ENCODE measurements at regions not wholly inside any gene's neighbourhood (a gene's known extent, or its start where the extent isn't known, plus 50 kb on each side); places are given as distances from the start of the nearest gene placed in this dataset.

DNA sequence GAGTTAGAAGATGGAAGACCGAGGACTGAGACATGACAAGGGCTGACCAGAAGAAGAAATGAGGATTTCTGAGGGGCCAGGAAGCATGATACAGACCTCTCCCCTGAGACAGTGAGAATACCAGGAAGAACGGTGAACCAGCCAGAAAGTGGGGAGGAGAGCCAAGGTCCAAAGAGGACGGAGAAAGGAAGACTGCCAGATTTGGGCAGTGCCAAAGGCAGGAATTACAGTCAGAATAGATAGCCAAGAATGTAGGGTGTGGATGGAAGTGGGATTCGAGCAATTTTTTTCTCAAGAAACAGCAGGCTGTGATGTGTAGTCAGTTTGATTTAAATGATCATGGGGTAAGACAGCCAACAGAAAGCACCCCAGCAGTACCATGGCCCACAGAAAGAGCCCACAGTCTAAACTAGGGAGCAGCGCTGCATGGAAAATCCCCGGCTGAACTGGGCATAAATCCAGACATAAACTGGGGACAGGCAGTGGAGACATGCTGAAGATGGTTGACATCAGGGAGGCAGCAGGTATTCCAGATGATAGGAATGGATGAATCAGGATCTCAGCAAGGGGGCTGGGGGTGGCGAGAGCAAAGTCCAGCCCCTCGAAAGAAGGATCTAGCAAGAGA is 67.3 kb upstream of the BARX2 start:
- H3K9me2 ChIP-seq (ENCODE audit: insufficient read depth), result no peaks in the 10 kb centered on the region
- H3K27me3 ChIP-seq (ENCODE audit: insufficient read depth), result no peaks in the 10 kb centered on the region
- no peak overlapping the region for H3K4me3 ChIP-seq
- DNase-seq (ENCODE audit: low spot score) (no peak), ATAC-seq (no peak)
- peaks cover 5% of the 10 kb centered on the region for H3K4me1 ChIP-seq (ENCODE audit: insufficient read depth)
- no peak overlapping the region for H3K4me2 ChIP-seq
- TF ChIP-seq JUNB (IDR thresholded peaks at IDR 0.05; ENCODE audit: unreplicated experiment) (no peak), EZH2phosphoT487 (IDR thresholded peaks at IDR 0.05; ENCODE audit: unreplicated experiment) (no peak), POLR2AphosphoS5 (IDR thresholded peaks at IDR 0.05; ENCODE audit: low read depth) (no peak), ZNF114 (CRISPR knock-in tag; IDR thresholded peaks at IDR 0.05) (no peak), EZH2 (IDR thresholded peaks at IDR 0.05; ENCODE audit: low read depth, unreplicated experiment) (no peak), STAT1 (IDR thresholded peaks at IDR 0.05; ENCODE audit: unreplicated experiment) (no peak), ZNF331 (CRISPR knock-in tag; IDR thresholded peaks at IDR 0.05; ENCODE audit: low read depth) (no peak), CREB1 (CRISPR knock-in tag; IDR thresholded peaks at IDR 0.05; ENCODE audit: low read depth) (no peak), NANOG (IDR thresholded peaks at IDR 0.05; ENCODE audit: borderline replicate concordance) (no peak)
- TF ChIP-seq, protein P1, sequence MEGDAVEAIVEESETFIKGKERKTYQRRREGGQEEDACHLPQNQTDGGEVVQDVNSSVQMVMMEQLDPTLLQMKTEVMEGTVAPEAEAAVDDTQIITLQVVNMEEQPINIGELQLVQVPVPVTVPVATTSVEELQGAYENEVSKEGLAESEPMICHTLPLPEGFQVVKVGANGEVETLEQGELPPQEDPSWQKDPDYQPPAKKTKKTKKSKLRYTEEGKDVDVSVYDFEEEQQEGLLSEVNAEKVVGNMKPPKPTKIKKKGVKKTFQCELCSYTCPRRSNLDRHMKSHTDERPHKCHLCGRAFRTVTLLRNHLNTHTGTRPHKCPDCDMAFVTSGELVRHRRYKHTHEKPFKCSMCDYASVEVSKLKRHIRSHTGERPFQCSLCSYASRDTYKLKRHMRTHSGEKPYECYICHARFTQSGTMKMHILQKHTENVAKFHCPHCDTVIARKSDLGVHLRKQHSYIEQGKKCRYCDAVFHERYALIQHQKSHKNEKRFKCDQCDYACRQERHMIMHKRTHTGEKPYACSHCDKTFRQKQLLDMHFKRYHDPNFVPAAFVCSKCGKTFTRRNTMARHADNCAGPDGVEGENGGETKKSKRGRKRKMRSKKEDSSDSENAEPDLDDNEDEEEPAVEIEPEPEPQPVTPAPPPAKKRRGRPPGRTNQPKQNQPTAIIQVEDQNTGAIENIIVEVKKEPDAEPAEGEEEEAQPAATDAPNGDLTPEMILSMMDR (conservative IDR thresholded peaks at IDR 0.05; ENCODE audit: low read depth in 2 of 2), result no peak
- TF ChIP-seq, protein P2, sequence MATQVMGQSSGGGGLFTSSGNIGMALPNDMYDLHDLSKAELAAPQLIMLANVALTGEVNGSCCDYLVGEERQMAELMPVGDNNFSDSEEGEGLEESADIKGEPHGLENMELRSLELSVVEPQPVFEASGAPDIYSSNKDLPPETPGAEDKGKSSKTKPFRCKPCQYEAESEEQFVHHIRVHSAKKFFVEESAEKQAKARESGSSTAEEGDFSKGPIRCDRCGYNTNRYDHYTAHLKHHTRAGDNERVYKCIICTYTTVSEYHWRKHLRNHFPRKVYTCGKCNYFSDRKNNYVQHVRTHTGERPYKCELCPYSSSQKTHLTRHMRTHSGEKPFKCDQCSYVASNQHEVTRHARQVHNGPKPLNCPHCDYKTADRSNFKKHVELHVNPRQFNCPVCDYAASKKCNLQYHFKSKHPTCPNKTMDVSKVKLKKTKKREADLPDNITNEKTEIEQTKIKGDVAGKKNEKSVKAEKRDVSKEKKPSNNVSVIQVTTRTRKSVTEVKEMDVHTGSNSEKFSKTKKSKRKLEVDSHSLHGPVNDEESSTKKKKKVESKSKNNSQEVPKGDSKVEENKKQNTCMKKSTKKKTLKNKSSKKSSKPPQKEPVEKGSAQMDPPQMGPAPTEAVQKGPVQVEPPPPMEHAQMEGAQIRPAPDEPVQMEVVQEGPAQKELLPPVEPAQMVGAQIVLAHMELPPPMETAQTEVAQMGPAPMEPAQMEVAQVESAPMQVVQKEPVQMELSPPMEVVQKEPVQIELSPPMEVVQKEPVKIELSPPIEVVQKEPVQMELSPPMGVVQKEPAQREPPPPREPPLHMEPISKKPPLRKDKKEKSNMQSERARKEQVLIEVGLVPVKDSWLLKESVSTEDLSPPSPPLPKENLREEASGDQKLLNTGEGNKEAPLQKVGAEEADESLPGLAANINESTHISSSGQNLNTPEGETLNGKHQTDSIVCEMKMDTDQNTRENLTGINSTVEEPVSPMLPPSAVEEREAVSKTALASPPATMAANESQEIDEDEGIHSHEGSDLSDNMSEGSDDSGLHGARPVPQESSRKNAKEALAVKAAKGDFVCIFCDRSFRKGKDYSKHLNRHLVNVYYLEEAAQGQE (IDR thresholded peaks at IDR 0.05; ENCODE audit: unreplicated experiment), result no peak
- TF ChIP-seq, protein P3, sequence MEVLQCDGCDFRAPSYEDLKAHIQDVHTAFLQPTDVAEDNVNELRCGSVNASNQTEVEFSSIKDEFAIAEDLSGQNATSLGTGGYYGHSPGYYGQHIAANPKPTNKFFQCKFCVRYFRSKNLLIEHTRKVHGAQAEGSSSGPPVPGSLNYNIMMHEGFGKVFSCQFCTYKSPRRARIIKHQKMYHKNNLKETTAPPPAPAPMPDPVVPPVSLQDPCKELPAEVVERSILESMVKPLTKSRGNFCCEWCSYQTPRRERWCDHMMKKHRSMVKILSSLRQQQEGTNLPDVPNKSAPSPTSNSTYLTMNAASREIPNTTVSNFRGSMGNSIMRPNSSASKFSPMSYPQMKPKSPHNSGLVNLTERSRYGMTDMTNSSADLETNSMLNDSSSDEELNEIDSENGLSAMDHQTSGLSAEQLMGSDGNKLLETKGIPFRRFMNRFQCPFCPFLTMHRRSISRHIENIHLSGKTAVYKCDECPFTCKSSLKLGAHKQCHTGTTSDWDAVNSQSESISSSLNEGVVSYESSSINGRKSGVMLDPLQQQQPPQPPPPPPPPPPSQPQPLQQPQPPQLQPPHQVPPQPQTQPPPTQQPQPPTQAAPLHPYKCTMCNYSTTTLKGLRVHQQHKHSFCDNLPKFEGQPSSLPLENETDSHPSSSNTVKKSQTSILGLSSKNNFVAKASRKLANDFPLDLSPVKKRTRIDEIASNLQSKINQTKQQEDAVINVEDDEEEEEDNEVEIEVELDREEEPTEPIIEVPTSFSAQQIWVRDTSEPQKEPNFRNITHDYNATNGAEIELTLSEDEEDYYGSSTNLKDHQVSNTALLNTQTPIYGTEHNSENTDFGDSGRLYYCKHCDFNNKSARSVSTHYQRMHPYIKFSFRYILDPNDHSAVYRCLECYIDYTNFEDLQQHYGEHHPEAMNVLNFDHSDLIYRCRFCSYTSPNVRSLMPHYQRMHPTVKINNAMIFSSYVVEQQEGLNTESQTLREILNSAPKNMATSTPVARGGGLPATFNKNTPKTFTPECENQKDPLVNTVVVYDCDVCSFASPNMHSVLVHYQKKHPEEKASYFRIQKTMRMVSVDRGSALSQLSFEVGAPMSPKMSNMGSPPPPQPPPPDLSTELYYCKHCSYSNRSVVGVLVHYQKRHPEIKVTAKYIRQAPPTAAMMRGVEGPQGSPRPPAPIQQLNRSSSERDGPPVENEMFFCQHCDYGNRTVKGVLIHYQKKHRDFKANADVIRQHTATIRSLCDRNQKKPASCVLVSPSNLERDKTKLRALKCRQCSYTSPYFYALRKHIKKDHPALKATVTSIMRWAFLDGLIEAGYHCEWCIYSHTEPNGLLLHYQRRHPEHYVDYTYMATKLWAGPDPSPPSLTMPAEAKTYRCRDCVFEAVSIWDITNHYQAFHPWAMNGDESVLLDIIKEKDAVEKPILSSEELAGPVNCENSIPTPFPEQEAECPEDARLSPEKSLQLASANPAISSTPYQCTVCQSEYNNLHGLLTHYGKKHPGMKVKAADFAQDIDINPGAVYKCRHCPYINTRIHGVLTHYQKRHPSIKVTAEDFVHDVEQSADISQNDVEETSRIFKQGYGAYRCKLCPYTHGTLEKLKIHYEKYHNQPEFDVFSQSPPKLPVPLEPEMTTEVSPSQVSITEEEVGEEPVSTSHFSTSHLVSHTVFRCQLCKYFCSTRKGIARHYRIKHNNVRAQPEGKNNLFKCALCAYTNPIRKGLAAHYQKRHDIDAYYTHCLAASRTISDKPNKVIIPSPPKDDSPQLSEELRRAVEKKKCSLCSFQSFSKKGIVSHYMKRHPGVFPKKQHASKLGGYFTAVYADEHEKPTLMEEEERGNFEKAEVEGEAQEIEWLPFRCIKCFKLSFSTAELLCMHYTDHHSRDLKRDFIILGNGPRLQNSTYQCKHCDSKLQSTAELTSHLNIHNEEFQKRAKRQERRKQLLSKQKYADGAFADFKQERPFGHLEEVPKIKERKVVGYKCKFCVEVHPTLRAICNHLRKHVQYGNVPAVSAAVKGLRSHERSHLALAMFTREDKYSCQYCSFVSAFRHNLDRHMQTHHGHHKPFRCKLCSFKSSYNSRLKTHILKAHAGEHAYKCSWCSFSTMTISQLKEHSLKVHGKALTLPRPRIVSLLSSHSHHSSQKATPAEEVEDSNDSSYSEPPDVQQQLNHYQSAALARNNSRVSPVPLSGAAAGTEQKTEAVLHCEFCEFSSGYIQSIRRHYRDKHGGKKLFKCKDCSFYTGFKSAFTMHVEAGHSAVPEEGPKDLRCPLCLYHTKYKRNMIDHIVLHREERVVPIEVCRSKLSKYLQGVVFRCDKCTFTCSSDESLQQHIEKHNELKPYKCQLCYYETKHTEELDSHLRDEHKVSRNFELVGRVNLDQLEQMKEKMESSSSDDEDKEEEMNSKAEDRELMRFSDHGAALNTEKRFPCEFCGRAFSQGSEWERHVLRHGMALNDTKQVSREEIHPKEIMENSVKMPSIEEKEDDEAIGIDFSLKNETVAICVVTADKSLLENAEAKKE (CRISPR knock-in tag; IDR thresholded peaks at IDR 0.05), result no peak
- TF ChIP-seq, protein P4, sequence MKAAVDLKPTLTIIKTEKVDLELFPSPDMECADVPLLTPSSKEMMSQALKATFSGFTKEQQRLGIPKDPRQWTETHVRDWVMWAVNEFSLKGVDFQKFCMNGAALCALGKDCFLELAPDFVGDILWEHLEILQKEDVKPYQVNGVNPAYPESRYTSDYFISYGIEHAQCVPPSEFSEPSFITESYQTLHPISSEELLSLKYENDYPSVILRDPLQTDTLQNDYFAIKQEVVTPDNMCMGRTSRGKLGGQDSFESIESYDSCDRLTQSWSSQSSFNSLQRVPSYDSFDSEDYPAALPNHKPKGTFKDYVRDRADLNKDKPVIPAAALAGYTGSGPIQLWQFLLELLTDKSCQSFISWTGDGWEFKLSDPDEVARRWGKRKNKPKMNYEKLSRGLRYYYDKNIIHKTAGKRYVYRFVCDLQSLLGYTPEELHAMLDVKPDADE (IDR thresholded peaks at IDR 0.05), result no peak
- no peaks in the 10 kb centered on the region for H3K79me2 ChIP-seq (replicated peaks; ENCODE audit: insufficient read depth)
- H4K20me1 ChIP-seq (replicated peaks; ENCODE audit: insufficient read depth), result no peaks in the 10 kb centered on the region
- no peak overlapping the region for H3K27ac ChIP-seq (ENCODE audit: low read depth)
- no peaks in the 10 kb centered on the region for H3F3A ChIP-seq (replicated peaks; ENCODE audit: low read depth)
- H3K9me3 Mint-ChIP-seq, result peaks cover 6% of the 10 kb centered on the region; the same call in 2 of the 3 replicates
- H2AFZ ChIP-seq, result peak overlapping the region; percentile 47; the same call in 1 of the 2 replicates
- peaks cover 9% of the 10 kb centered on the region for H3K4me1 Mint-ChIP-seq
- H3K4me3 Mint-ChIP-seq, result no peak overlapping the region
- H3K27ac Mint-ChIP-seq, result no peak overlapping the region
- H3K36me3 Mint-ChIP-seq (ENCODE audit: low read depth), result no peaks in the 10 kb centered on the region
- peaks cover 10% of the 10 kb centered on the region for H3K27me3 Mint-ChIP-seq (ENCODE audit: insufficient read depth, low read depth, poor library complexity)
- H3K36me3 ChIP-seq (ENCODE audit: insufficient read depth), result no peaks in the 10 kb centered on the region

Data from GM23338 (cell line).